HEK293 (cell line): ENCODE measurements at regions not wholly inside any gene's neighbourhood (a gene's known extent, or its start where the extent isn't known, plus 50 kb on each side); places are given as distances from the start of the nearest gene placed in this dataset.
A peak's percentile ranks its signal among the peaks of the same experiment; 100 is the strongest.

Experiments used
- CTCF ChIA-PET: fragments of 350-600 bp; formaldehyde crosslinking; extraction: SDS; loops from one replicate; lab custom pipeline; 2021; ENCODE audit warnings: antibody characterized with exemption; lab: Yijun Ruan, JAX
- POLR2A ChIA-PET: fragments of 300-600 bp; formaldehyde crosslinking; extraction: SDS; loops from one replicate; lab custom pipeline; 2020; ENCODE audit warnings: antibody characterized with exemption, inconsistent platforms; lab: Yijun Ruan, JAX
- H3K27ac ChIP-seq: fragments of 200-500 bp; sonication (Bioruptor generic); 2 replicates; pipeline ENCODE4 v1.5.1; 2014; ENCODE audit warnings: low read depth, low read length, control low read depth, inconsistent platforms; ENCODE audit errors: extremely low read depth
- H3K36me3 ChIP-seq, 2 experiments: fragments of 200-500 bp in 1 of 2; sonication (Bioruptor generic) in 1 of 2; 1 replicate in 1 of 2; 2 replicates in 1 of 2; pipeline ENCODE4 v1.5.1; 2014 to 2017; ENCODE audit warnings: inconsistent platforms in 2 of 2, low read length in 2 of 2; ENCODE audit not compliant: control insufficient read depth in 2 of 2, insufficient read depth in 1 of 2
- H3K4me1 ChIP-seq: fragments of 200-500 bp; sonication (Bioruptor generic); 2 replicates; pipeline ENCODE4 v1.5.1; 2014; ENCODE audit warnings: mild to moderate bottlenecking, low read length, inconsistent platforms; ENCODE audit not compliant: control insufficient read depth, insufficient read depth
- H3K4me3 ChIP-seq: 2 replicates; pipeline ENCODE4 v1.5.1; 2011; ENCODE audit warnings: low read depth, mild to moderate bottlenecking, control low read depth, low read length, moderate library complexity
- H3K9me3 ChIP-seq: fragments of 200-500 bp; sonication (Bioruptor generic); 2 replicates; pipeline ENCODE4 v1.5.1; 2014; ENCODE audit warnings: low read depth, low read length, inconsistent platforms; ENCODE audit not compliant: control insufficient read depth, insufficient read depth
- BCL11B ChIP-seq: fragments of 450-650 bp; formaldehyde crosslinking; IDR thresholded peaks from 2 replicates; pipeline ENCODE4 v1.5.1; 2016; ENCODE audit warnings: low read depth, missing biosample characterization, missing genetic modification characterization
- ELK4 ChIP-seq: IDR thresholded peaks from 2 replicates; pipeline ENCODE4 v1.6.1; 2011; ENCODE audit warnings: mild to moderate bottlenecking, low read depth, low read length, borderline replicate concordance
- KLF10 ChIP-seq: fragments of 450-650 bp; IDR thresholded peaks from 2 replicates; pipeline ENCODE4 v1.5.1; 2018; ENCODE audit warnings: missing biosample characterization, mild to moderate bottlenecking, missing genetic modification characterization
- PATZ1 ChIP-seq: fragments of 450-650 bp; formaldehyde crosslinking; IDR thresholded peaks from 2 replicates; pipeline ENCODE4 v1.5.1; 2016; ENCODE audit warnings: missing biosample characterization, missing genetic modification characterization
- ZBTB21 ChIP-seq: fragments of 450-650 bp; formaldehyde crosslinking; IDR thresholded peaks from 2 replicates; pipeline ENCODE4 v1.5.1; 2017; ENCODE audit warnings: missing biosample characterization, missing genetic modification characterization
- ZBTB48 ChIP-seq: fragments of 450-650 bp; formaldehyde crosslinking; IDR thresholded peaks from 2 replicates; pipeline ENCODE4 v1.5.1; 2016; ENCODE audit warnings: missing biosample characterization, missing genetic modification characterization
- ZNF114 ChIP-seq: fragments of 450-650 bp; formaldehyde crosslinking; IDR thresholded peaks from 2 replicates; pipeline ENCODE4 v1.5.0; 2017; ENCODE audit warnings: missing biosample characterization, missing genetic modification characterization
- ZNF133 ChIP-seq: fragments of 450-650 bp; formaldehyde crosslinking; IDR thresholded peaks from 2 replicates; pipeline ENCODE4 v1.5.1; 2016; ENCODE audit warnings: missing biosample characterization, missing genetic modification characterization
- ZNF2 ChIP-seq: fragments of 450-650 bp; formaldehyde crosslinking; IDR thresholded peaks from 2 replicates; pipeline ENCODE4 v1.5.1; 2016; ENCODE audit warnings: missing biosample characterization, missing genetic modification characterization
- ZNF214 ChIP-seq: fragments of 450-650 bp; formaldehyde crosslinking; IDR thresholded peaks from 2 replicates; pipeline ENCODE4 v1.5.1; 2017; ENCODE audit warnings: missing biosample characterization, mild to moderate bottlenecking, missing genetic modification characterization, borderline replicate concordance
- ZNF426 ChIP-seq: fragments of 450-650 bp; formaldehyde crosslinking; IDR thresholded peaks from 2 replicates; pipeline ENCODE4 v1.5.1; 2017; ENCODE audit warnings: missing biosample characterization, missing genetic modification characterization, mild to moderate bottlenecking, inconsistent platforms, moderate library complexity
- ZNF639 ChIP-seq: fragments of 450-650 bp; formaldehyde crosslinking; IDR thresholded peaks from 2 replicates; pipeline ENCODE4 v1.5.1; 2016; ENCODE audit warnings: missing biosample characterization, missing genetic modification characterization
- ZNF664 ChIP-seq: fragments of 450-650 bp; formaldehyde crosslinking; IDR thresholded peaks from 2 replicates; pipeline ENCODE4 v1.5.1; 2016; ENCODE audit warnings: missing biosample characterization, missing genetic modification characterization
- ZNF768 ChIP-seq: fragments of 450-650 bp; formaldehyde crosslinking; IDR thresholded peaks from 2 replicates; pipeline ENCODE4 v1.5.1; 2018; ENCODE audit warnings: missing biosample characterization, mild to moderate bottlenecking, missing genetic modification characterization
- ZSCAN18 ChIP-seq: fragments of 450-650 bp; formaldehyde crosslinking; IDR thresholded peaks from 2 replicates; pipeline ENCODE4 v1.5.1; 2016; ENCODE audit warnings: missing biosample characterization, missing genetic modification characterization

GRCh38 chr15:70320482-70320881 lies 222.8 kb upstream of the TLE3 start:
- Histone ChIP-seq H3K9me3 (no peaks in the 10 kb centered on the region), H3K4me3 (no peak overlapping the region), H3K4me1 (peaks cover 18% of the 10 kb centered on the region), H3K27ac (no peak overlapping the region), H3K36me3 (no peaks in the 10 kb centered on the region)
- ChIA-PET POLR2A (no interaction called here), CTCF (interaction anchor here (0.6 kb wide), 1 partner anchor 27 kb away, joined by 3 read pairs; no protein-coding TSS in a partner anchor)
- TF ChIP-seq ZNF214 (tag by site-specific recombination) (no peak), ZNF2 (tag by site-specific recombination) (no peak), ZSCAN18 (tag by site-specific recombination) (no peak)

GRCh38 chr15:70320077-70320476 lies 222.4 kb upstream of the TLE3 start:
- TF ChIP-seq ZNF133 (tag by site-specific recombination) = no peak
- peak; percentile 51; the same call in 1 of the 2 replicates for TF ChIP-seq ZNF664 (tag by site-specific recombination)
- no peak overlapping the region for H3K4me3 ChIP-seq
- ChIA-PET CTCF (interaction anchor here (0.6 to 1.4 kb wide), 2 partner anchors 43 to 119 kb away, joined by 3 to 5 read pairs; no protein-coding TSS in a partner anchor), POLR2A (no interaction called here)
- no peaks in the 10 kb centered on the region for H3K36me3 ChIP-seq
- no peaks in the 10 kb centered on the region for H3K9me3 ChIP-seq
- peaks cover 18% of the 10 kb centered on the region for H3K4me1 ChIP-seq
- no peak overlapping the region for H3K27ac ChIP-seq

GRCh38 chr15:70319466-70319865 lies 221.7 kb upstream of the TLE3 start:
- peaks cover 16% of the 10 kb centered on the region for H3K4me1 ChIP-seq
- H3K4me3 ChIP-seq = no peak overlapping the region
- H3K36me3 ChIP-seq = no peaks in the 10 kb centered on the region
- no peaks in the 10 kb centered on the region for H3K9me3 ChIP-seq
- TF ChIP-seq ZBTB48 (tag by site-specific recombination) (no peak), PATZ1 (tag by site-specific recombination) (no peak), ELK4 (no peak), ZBTB21 (tag by site-specific recombination) (no peak), ZNF114 (tag by site-specific recombination) (no peak), ZNF768 (tag by site-specific recombination) (no peak), ZNF426 (tag by site-specific recombination) (no peak), ZNF639 (tag by site-specific recombination) (no peak), KLF10 (no peak), BCL11B (tag by site-specific recombination) (no peak)
- ChIA-PET CTCF (interaction anchor here (0.5 to 1.4 kb wide), 3 partner anchors 27 to 120 kb away, joined by 3 to 5 read pairs (median 4); no protein-coding TSS in a partner anchor), POLR2A (no interaction called here)
- no peak overlapping the region for H3K27ac ChIP-seq
